Pancreas (tissue), 10 donors: ENCODE measurements at regions not wholly inside any gene's neighbourhood (a gene's known extent, or its start where the extent isn't known, plus 50 kb on each side); places are given as distances from the start of the nearest gene placed in this dataset.
"Not testable (repeated sequence)": the region's sequence is repeated elsewhere in the genome, so short reads cannot be mapped to it uniquely, and the experiment has no call there.

ENCODE experiments used
- ATAC-seq, 4 donors: fragments of 200-7000 bp; cut with Tn5 transposase; one replicate each; pipeline versions ENCODE4 v1.8.0 to v1.9.1; 2020; ENCODE audit warnings: mild to moderate bottlenecking in 4 of 4, moderate library complexity in 4 of 4
- DNase-seq, 6 donors: peaks; one replicate each; pipeline ENCODE4 v3.0.0-alpha.2; 2020
- FAIRE-seq: peaks from 2 replicates; lab custom pipeline; 2012; peaks lifted over from hg19 to GRCh38; lab: Jason Lieb, UNC
- H3K27ac ChIP-seq, 4 donors: fragments of 200-600 bp; sonication (generic); 1 replicate in 3 of 4; 2 replicates in 1 of 4; pipeline versions ENCODE4 v1.5.0 to v1.8.0; 2020
- H3K27me3 ChIP-seq, 4 donors: fragments of 200-600 bp; one replicate each; pipeline ENCODE4 v1.8.0; 2021
- H3K36me3 ChIP-seq, 3 donors: fragments of 200-600 bp; sonication (generic) in 1 of 3; one replicate each; pipeline versions ENCODE4 v1.5.0 to v1.8.0; 2020 to 2021
- H3K4me1 ChIP-seq, 3 donors: fragments of 200-600 bp; one replicate each; pipeline ENCODE4 v1.8.0; 2021
- H3K4me3 ChIP-seq, 4 donors: fragments of 200-600 bp; sonication (generic) in 2 of 4; one replicate each; pipeline versions ENCODE4 v1.5.0 to v1.8.0; 2020 to 2021
- H3K9me3 ChIP-seq, 4 donors: fragments of 200-600 bp; one replicate each; pipeline ENCODE4 v1.8.0; 2021
- WGBS, 2 donors: extraction: QIAGEN DNeasy Blood & Tissue Kit; methylation state at CpG; one replicate each; pipeline ENCODE4 v1.1.7; 2013; 5-methylcytosine and 5-hydroxymethylcytosine counted together
- intact Hi-C, 3 donors: fragments of 100-400 bp; cut with DNase I; formaldehyde crosslinking; loops; one replicate each; pipeline versions ENCODE4 v1.11.1 to v1.14.2; 2022
- TF ChIP-seq, protein P1 (sequence below), 4 donors: fragments of 200-600 bp; sonication (generic) in 3 of 4; IDR thresholded peaks; one replicate each; pipeline versions ENCODE4 v1.5.0 to v1.8.0; 2021; ENCODE audit warnings: antibody characterized with exemption in 4 of 4
- donor health status: healthy with polysubstance abuse.
- donor health status: DM: no; HTN: no; CAD: no; lungs with moderate emphysema.
- donor health status: DM: no; HTN: no; CAD: no.
- donor health status: control.
- donor health status: control.
- donor health status: Bipolar disorder and iron deficiency.
- donor health status: DM: yes; HTN: yes; CAD: no.
- donor health status: DM: no; HTN: no; CAD: no.
- donor health status: DM: no; HTN: no; CAD: no.
- donor health status: DM: yes; HTN: yes; CAD: no.

DNA sequence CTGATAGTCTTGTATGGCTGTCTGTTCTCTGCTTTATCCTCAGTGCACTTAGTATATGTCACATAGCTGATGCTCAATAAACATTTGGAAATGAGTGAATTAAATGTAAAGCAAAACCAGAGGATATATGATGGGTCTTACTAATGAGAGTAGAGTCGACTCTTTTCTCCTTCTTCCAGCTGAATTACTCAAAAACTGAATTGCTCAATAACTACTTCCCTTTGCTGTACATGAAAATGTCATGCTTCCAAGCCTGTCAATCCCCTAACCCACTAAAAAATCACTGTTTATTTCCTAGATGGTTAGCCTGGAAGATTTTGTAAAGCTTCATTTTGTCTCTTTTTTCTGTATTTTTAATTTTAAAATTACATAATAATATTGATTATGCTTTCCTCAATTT lies 88.0 kb downstream of the OR13A1 start:
- Histone ChIP-seq H3K36me3 (no peaks in the 10 kb centered on the region), H3K4me3 (no peak overlapping the region), H3K27me3 (no peaks in the 10 kb centered on the region), H3K9me3 (no peaks in the 10 kb centered on the region), H3K27ac (no peak overlapping the region), H3K4me1 (no peaks in the 10 kb centered on the region)
- intact Hi-C loops, result no loop called here
- FAIRE-seq (no peak), ATAC-seq (no peak), DNase-seq (no peak)
- 42 to 63% methylated on average over 1 of the region's 1 CpG for WGBS, 2 donors
- TF ChIP-seq, protein P1, sequence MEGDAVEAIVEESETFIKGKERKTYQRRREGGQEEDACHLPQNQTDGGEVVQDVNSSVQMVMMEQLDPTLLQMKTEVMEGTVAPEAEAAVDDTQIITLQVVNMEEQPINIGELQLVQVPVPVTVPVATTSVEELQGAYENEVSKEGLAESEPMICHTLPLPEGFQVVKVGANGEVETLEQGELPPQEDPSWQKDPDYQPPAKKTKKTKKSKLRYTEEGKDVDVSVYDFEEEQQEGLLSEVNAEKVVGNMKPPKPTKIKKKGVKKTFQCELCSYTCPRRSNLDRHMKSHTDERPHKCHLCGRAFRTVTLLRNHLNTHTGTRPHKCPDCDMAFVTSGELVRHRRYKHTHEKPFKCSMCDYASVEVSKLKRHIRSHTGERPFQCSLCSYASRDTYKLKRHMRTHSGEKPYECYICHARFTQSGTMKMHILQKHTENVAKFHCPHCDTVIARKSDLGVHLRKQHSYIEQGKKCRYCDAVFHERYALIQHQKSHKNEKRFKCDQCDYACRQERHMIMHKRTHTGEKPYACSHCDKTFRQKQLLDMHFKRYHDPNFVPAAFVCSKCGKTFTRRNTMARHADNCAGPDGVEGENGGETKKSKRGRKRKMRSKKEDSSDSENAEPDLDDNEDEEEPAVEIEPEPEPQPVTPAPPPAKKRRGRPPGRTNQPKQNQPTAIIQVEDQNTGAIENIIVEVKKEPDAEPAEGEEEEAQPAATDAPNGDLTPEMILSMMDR (IDR thresholded peaks at IDR 0.05), result no peak

DNA sequence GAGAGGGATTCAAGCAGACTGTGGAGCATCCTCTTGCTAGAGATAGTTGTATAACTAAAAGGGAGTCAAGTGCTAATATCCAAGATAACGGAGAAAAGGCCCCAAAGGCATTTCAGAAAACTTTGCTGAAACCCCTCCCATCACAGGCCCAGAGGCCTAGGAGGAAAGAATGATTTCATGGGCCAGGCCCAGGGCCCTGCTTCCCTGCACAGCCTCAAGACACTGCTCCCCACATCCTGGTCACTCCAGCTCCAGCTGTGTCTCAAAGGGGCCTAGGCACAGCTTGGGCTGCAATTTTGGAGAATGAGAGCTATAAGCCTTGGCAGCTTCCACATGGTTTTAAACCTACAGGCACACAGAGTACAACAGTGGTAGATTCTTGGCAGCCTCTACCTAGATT lies 85.6 kb downstream of the OR13A1 start:
- DNase-seq, result no peak

DNA sequence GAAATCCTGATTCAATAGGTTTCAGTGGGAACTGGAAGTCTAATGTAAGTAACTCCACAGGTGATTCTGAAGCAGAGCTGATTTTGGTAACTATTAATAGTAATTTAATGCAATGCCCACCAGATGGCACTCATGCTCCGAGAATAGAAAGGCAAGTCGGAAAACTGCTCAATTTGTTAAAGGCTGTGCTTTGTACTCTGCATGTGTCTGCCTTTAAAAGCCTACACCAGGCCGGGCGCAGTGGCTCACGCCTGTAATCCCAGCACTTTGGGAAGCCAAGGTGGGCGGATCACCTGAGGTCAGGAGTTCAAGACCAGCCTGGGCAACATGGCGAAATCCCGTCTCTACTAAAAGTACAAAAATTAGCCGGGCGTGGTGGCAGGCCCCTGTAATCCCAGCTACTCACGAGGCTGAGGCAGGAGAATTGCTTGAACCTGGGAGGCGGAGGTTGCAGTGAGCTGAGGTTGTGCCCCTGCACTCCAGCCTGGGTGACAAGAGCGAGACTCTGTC lies 80.1 kb downstream of the OR13A1 start:
- ATAC-seq, result peak; percentile 77 to 99 (median 95)
- H3K27me3 ChIP-seq, H3K9me3 ChIP-seq, H3K4me3 ChIP-seq, H3K27ac ChIP-seq, H3K4me1 ChIP-seq, intact Hi-C loops, H3K36me3 ChIP-seq: not testable (repeated sequence)
- peak in 5 of 6 donors; percentile 39 to 75 (median 52) for DNase-seq
- 43 to 44% methylated on average over 13 of the region's 13 CpGs for WGBS, 2 donors
- FAIRE-seq, result peak; percentile 59
- TF ChIP-seq, protein P1 (IDR thresholded peaks at IDR 0.05), result peak in 3 of 4 donors; percentile 11 to 50 (median 28)

More for the DNA sequence above, 85.6 kb downstream of the OR13A1 start:
- Histone ChIP-seq H3K36me3 (no peaks in the 10 kb centered on the region), H3K4me1 (no peaks in the 10 kb centered on the region), H3K27me3 (no peaks in the 10 kb centered on the region), H3K9me3 (no peaks in the 10 kb centered on the region), H3K4me3 (no peak overlapping the region), H3K27ac (no peak overlapping the region)
- no peak for ATAC-seq
- intact Hi-C loops, result no loop called here
- WGBS, 2 donors, result 84 to 85% methylated on average over 1 of the region's 1 CpG
- no peak for FAIRE-seq
- TF ChIP-seq, protein P1 (IDR thresholded peaks at IDR 0.05), result no peak

DNA sequence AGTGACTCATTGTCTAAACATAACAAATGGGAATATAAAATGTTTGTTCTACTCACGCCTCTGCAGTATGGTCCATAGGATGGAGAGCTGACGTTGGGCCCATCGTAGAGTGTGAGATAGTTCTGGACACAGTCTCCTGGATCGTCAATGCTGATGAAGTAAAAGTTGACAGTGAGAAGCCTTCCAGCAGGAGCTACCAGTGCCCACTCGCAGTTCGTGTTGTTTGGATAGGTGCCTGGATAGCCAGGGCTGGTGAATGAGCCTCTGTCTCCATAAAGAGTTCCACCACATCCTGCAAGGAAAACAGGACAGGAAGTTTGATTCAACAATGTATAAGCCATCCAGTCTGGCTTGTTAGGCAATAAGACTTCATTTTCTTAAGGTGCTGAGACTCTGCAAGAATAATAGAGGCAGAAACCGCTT lies 79.6 kb downstream of the OR13A1 start:
- intact Hi-C loops, result no loop called here
- Histone ChIP-seq H3K9me3 (no peaks in the 10 kb centered on the region), H3K27me3 (no peaks in the 10 kb centered on the region), H3K4me3 (no peak overlapping the region), H3K27ac (no peak overlapping the region), H3K36me3 (no peaks in the 10 kb centered on the region), H3K4me1 (no peaks in the 10 kb centered on the region)
- ATAC-seq, result peak in 3 of 4 donors; percentile 9 to 14 (median 14)
- no peak for FAIRE-seq
- TF ChIP-seq, protein P1 (IDR thresholded peaks at IDR 0.05), result no peak
- no peak for DNase-seq
- WGBS, 2 donors, result 47% methylated on average over 7 of the region's 7 CpGs

DNA sequence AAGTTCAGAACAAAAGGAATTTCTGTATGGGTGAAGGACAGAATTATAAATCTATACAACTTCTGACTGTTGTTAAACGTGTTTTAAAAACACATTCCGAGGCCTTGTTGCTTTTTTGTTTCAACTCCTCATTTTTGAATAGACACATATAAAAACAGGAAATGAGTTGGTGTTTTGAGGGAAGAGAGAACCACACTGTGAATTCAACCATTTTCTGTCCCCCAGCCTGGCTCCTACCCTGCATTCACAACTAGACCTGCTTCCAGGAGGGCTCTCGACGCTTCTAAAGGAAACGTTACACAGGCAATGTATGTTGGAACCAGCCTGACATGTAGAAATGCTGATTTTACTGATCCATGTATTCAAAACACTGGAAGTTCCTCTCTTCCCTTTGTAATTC lies 76.5 kb downstream of the OR13A1 start:
- 76 to 77% methylated on average over 5 of the region's 5 CpGs for WGBS, 2 donors
- FAIRE-seq, result no peak

More for the DNA sequence above, 76.5 kb downstream of the OR13A1 start:
- DNase-seq (no peak), ATAC-seq (no peak)
- H3K4me1 ChIP-seq, result no peaks in the 10 kb centered on the region
- no peaks in the 10 kb centered on the region for H3K9me3 ChIP-seq
- no peaks in the 10 kb centered on the region for H3K36me3 ChIP-seq
- no peak overlapping the region for H3K27ac ChIP-seq
- intact Hi-C loops, result no loop called here
- H3K4me3 ChIP-seq, result no peak overlapping the region
- TF ChIP-seq, protein P1 (IDR thresholded peaks at IDR 0.05), result no peak
- no peaks in the 10 kb centered on the region for H3K27me3 ChIP-seq
